GM21390 (cell line): ENCODE measurements at regions not wholly inside any gene's neighbourhood (a gene's known extent, or its start where the extent isn't known, plus 50 kb on each side); places are given as distances from the start of the nearest gene placed in this dataset.
"Not testable (repeated sequence)": the region's sequence is repeated elsewhere in the genome, so short reads cannot be mapped to it uniquely, and the experiment has no call there.

Source experiments
- ATAC-seq: cut with Tn5 transposase; IDR thresholded peaks from one replicate; pipeline ENCODE4 v1.9.1; 2021; ENCODE audit not compliant: unreplicated experiment

GRCh38 chr18:41899535-41899934, 55.5 kb upstream of the PIK3C3 start:
- no peak for ATAC-seq

GRCh38 chr18:41893432-41893831, 61.6 kb upstream of the PIK3C3 start:
- ATAC-seq, result no peak

- no peak for ATAC-seq
Measured at GRCh38 chr18:41887100-41887499, 67.9 kb upstream of the PIK3C3 start.

- ATAC-seq, result no peak
Measured at GRCh38 chr18:41886126-41886807, 68.8 kb upstream of the PIK3C3 start.

GRCh38 chr18:41881285-41881684, 73.7 kb upstream of the PIK3C3 start:
- no peak for ATAC-seq

GRCh38 chr18:41879256-41879655, 75.8 kb upstream of the PIK3C3 start:
- no peak for ATAC-seq

- no peak for ATAC-seq
Measured at GRCh38 chr18:41875094-41875780, 79.8 kb upstream of the PIK3C3 start.

- ATAC-seq, result no peak
Measured at GRCh38 chr18:41873730-41874129, 81.3 kb upstream of the PIK3C3 start.

GRCh38 chr18:41872206-41872605, 82.8 kb upstream of the PIK3C3 start:
- no peak for ATAC-seq

- no peak for ATAC-seq
Measured at GRCh38 chr18:41871229-41872000, 83.6 kb upstream of the PIK3C3 start.

- no peak for ATAC-seq
Measured at GRCh38 chr18:41870817-41871216, 84.2 kb upstream of the PIK3C3 start.

GRCh38 chr18:41870191-41870590, 84.8 kb upstream of the PIK3C3 start:
- ATAC-seq, result no peak

GRCh38 chr18:41865796-41866195, 89.2 kb upstream of the PIK3C3 start:
- not testable (repeated sequence) for ATAC-seq

- no peak for ATAC-seq
Measured at GRCh38 chr18:41864216-41864615, 90.8 kb upstream of the PIK3C3 start.

GRCh38 chr18:41862921-41863320, 92.1 kb upstream of the PIK3C3 start:
- ATAC-seq, result no peak

- no peak for ATAC-seq
Measured at GRCh38 chr18:41860987-41861386, 94.0 kb upstream of the PIK3C3 start.

- ATAC-seq, result no peak
Measured at GRCh38 chr18:41858761-41859555, 96.1 kb upstream of the PIK3C3 start.

- ATAC-seq, result no peak
Measured at GRCh38 chr18:41853280-41853679, 101.8 kb upstream of the PIK3C3 start.

- ATAC-seq, result no peak
Measured at GRCh38 chr18:41850781-41851180, 104.3 kb upstream of the PIK3C3 start.

- no peak for ATAC-seq
Measured at GRCh38 chr18:41849632-41850031, 105.4 kb upstream of the PIK3C3 start.

- ATAC-seq, result no peak
Measured at GRCh38 chr18:41845563-41845962, 109.5 kb upstream of the PIK3C3 start.
